Keratinocyte (primary cell): ENCODE measurements at regions not wholly inside any gene's neighbourhood (a gene's known extent, or its start where the extent isn't known, plus 50 kb on each side); places are given as distances from the start of the nearest gene placed in this dataset.

Source experiments
- CTCF ChIP-seq, 3 experiments: IDR thresholded peaks in 1 of 3; conservative IDR thresholded peaks in 1 of 3; optimal IDR thresholded peaks in 1 of 3; 2 replicates in 2 of 3; 3 replicates in 1 of 3; pipeline versions ENCODE3 to v1.5.1; 2011; ENCODE audit warnings: low read length in 3 of 3, mild to moderate bottlenecking in 3 of 3, moderate library complexity in 2 of 3, control low read depth in 1 of 3, inconsistent platforms in 1 of 3; ENCODE audit not compliant: insufficient read depth in 2 of 3; ENCODE audit errors: extremely low read depth in 1 of 3
- EZH2 ChIP-seq: IDR thresholded peaks from one replicate; pipeline ENCODE4 v1.6.1; 2012; ENCODE audit warnings: inconsistent platforms, mild to moderate bottlenecking, low read length, moderate library complexity

GRCh38 chr2:46844034-46844433 is 71.6 kb downstream of the MCFD2 start:
- TF ChIP-seq EZH2 (no peak), CTCF (optimal IDR thresholded peaks at IDR 0.05 in 1 of 3, IDR thresholded peaks at IDR 0.05 in 1 of 3, conservative IDR thresholded peaks at IDR 0.05 in 1 of 3; ENCODE audit: extremely low read depth in 1 of 3, insufficient read depth in 2 of 3, low read length in 3 of 3) (no peak)
